ENCODE measurements at regions not wholly inside any gene's neighbourhood (a gene's known extent, or its start where the extent isn't known, plus 50 kb on each side); places are given as distances from the start of the nearest gene placed in this dataset.

- H3K4me3 ChIP-seq (replicated peaks; ENCODE audit: low read depth, low read length) = no peak overlapping the region
- no peak for DNase-seq (ENCODE audit: extremely low read depth, low read depth)
- TF ChIP-seq, protein P1, sequence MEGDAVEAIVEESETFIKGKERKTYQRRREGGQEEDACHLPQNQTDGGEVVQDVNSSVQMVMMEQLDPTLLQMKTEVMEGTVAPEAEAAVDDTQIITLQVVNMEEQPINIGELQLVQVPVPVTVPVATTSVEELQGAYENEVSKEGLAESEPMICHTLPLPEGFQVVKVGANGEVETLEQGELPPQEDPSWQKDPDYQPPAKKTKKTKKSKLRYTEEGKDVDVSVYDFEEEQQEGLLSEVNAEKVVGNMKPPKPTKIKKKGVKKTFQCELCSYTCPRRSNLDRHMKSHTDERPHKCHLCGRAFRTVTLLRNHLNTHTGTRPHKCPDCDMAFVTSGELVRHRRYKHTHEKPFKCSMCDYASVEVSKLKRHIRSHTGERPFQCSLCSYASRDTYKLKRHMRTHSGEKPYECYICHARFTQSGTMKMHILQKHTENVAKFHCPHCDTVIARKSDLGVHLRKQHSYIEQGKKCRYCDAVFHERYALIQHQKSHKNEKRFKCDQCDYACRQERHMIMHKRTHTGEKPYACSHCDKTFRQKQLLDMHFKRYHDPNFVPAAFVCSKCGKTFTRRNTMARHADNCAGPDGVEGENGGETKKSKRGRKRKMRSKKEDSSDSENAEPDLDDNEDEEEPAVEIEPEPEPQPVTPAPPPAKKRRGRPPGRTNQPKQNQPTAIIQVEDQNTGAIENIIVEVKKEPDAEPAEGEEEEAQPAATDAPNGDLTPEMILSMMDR (IDR thresholded peaks at IDR 0.05; ENCODE audit: low read depth, low read length, missing control alignments) = no peak
These were observed 483.5 kb downstream of the AGTPBP1 start for GRCh38 chr9:85258236-85258635.

GRCh38 chr9:85249313-85249621, 492.5 kb downstream of the AGTPBP1 start:
- DNase-seq (ENCODE audit: extremely low read depth, low read depth) = no peak
- TF ChIP-seq, protein P1 (IDR thresholded peaks at IDR 0.05; ENCODE audit: low read depth, low read length, missing control alignments) = no peak
- H3K4me3 ChIP-seq (replicated peaks; ENCODE audit: low read depth, low read length) = no peak overlapping the region

- H3K4me3 ChIP-seq (replicated peaks; ENCODE audit: low read depth, low read length) = no peak overlapping the region
- DNase-seq (ENCODE audit: extremely low read depth, low read depth) = no peak
- TF ChIP-seq, protein P1 (IDR thresholded peaks at IDR 0.05; ENCODE audit: low read depth, low read length, missing control alignments) = no peak
These were observed 493.0 kb downstream of the AGTPBP1 start for GRCh38 chr9:85248514-85249312.

DNA sequence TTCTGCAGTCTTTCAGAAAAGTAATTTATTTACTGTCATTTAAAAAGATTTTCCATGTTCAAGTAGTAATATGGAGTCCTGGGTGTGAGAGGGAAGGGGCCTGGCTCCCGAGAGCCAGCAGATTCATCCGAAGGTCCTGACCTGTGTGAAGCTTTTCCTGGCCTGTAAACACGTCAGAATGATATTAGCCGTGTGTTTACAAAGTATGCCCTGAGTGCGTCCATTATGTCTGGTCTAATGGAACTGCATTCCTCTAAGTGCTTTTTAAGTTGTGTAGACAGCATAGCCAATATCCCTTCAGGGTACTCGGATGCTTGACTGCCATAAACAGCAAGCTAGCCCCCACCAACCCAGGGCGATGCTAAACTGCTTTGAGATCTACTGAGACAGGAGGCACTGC, 495.2 kb downstream of the AGTPBP1 start:
- DNase-seq (ENCODE audit: extremely low read depth, low read depth) = no peak
- no peak overlapping the region for H3K4me3 ChIP-seq (replicated peaks; ENCODE audit: low read depth, low read length)
- TF ChIP-seq, protein P1 (IDR thresholded peaks at IDR 0.05; ENCODE audit: low read depth, low read length, missing control alignments) = no peak

DNA sequence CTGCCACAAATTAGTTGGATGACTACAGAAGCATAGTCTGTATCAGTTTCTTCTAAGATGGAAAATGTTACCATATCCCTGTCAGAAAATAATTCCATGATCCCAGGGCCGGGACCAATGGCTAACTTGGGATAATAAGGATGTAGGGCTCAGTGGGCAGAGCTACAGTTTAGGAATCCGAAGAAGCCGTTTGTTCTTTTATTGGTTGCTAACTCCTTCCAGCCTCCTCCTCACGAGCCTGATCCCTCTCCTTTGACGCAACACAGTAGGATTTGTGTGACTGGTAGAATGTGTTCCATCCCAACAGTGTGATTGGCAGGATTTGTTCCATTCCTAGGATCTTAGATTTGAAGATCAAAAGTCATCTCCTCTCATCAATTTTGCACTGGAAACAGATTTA, 496.9 kb downstream of the AGTPBP1 start:
- TF ChIP-seq, protein P1 (IDR thresholded peaks at IDR 0.05; ENCODE audit: low read depth, low read length, missing control alignments) = no peak
- H3K4me3 ChIP-seq (replicated peaks; ENCODE audit: low read depth, low read length) = no peak overlapping the region
- DNase-seq (ENCODE audit: extremely low read depth, low read depth) = no peak

DNA sequence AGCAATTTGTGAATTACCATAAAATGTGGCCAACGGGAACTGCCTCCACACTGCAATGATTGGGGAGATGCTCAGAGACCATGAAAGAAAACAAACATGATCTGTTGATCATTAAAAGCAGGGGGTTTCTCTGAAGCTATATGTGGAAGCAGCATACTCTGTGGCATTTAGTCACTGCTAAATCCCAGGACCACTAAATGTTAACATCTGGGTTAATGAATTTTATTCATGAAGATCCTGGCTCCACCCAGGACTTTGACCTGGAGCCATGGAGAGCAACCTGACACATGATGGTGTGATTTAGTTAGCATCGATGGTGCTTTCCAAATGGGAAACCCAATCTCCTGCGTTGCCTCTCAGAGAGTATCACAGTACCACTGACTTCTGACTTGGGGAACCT, 497.8 kb downstream of the AGTPBP1 start:
- H3K4me3 ChIP-seq (replicated peaks; ENCODE audit: low read depth, low read length) = no peak overlapping the region
- DNase-seq (ENCODE audit: extremely low read depth, low read depth) = no peak
- TF ChIP-seq, protein P1 (IDR thresholded peaks at IDR 0.05; ENCODE audit: low read depth, low read length, missing control alignments) = no peak

- DNase-seq (ENCODE audit: extremely low read depth, low read depth) = no peak
- TF ChIP-seq, protein P1 (IDR thresholded peaks at IDR 0.05; ENCODE audit: low read depth, low read length, missing control alignments) = no peak
- no peak overlapping the region for H3K4me3 ChIP-seq (replicated peaks; ENCODE audit: low read depth, low read length)
These were observed 504.3 kb downstream of the AGTPBP1 start for GRCh38 chr9:85237478-85237877.

Measured in HFF-Myc (cell line).